MM.1S (cell line): ENCODE measurements at regions not wholly inside any gene's neighbourhood (a gene's known extent, or its start where the extent isn't known, plus 50 kb on each side); places are given as distances from the start of the nearest gene placed in this dataset.

Experiments used
- CTCF ChIP-seq: fragments of 300-600 bp; sonication (generic); IDR thresholded peaks from 2 replicates; pipeline ENCODE4 v1.5.1; 2016; ENCODE audit warnings: antibody characterized with exemption, low read length, mixed read lengths
- EZH2phosphoT487 ChIP-seq: fragments of 300-600 bp; sonication (generic); IDR thresholded peaks from 2 replicates; pipeline ENCODE4 v1.6.1; 2018; ENCODE audit warnings: antibody characterized with exemption, low read length

- TF ChIP-seq CTCF (no peak), EZH2phosphoT487 (no peak)
These were observed 69.6 kb upstream of the BCOR start for GRCh38 chrX:40167233-40167849.
